SU-DHL-6 (cell line): ENCODE measurements at regions not wholly inside any gene's neighbourhood (a gene's known extent, or its start where the extent isn't known, plus 50 kb on each side); places are given as distances from the start of the nearest gene placed in this dataset.

Experiments used
- H2AFZ ChIP-seq: fragments of 200-600 bp; sonication (generic); 2 replicates; pipeline ENCODE4 v1.6.1; 2014; ENCODE audit warnings: low read depth, mild to moderate bottlenecking, moderate library complexity, mixed read lengths, antibody characterized with exemption, low read length; ENCODE audit not compliant: severe bottlenecking
- H3F3A ChIP-seq: fragments of 200-600 bp; shearing (Covaris generic); 2 replicates; pipeline ENCODE4 v1.6.0; 2016; ENCODE audit warnings: antibody characterized with exemption, mild to moderate bottlenecking; ENCODE audit not compliant: insufficient read depth
- H3K27ac ChIP-seq: fragments of 200-600 bp; sonication (generic); 2 replicates; pipeline ENCODE4 v1.5.1; 2016; ENCODE audit warnings: low read depth, mild to moderate bottlenecking, low read length, moderate library complexity, mixed read lengths
- H3K27me3 ChIP-seq: fragments of 200-600 bp; sonication (generic), shearing (Covaris generic); 2 replicates; pipeline ENCODE4 v1.6.0; 2014; ENCODE audit warnings: mild to moderate bottlenecking, low read length
- H3K36me3 ChIP-seq: fragments of 200-600 bp; sonication (generic); 2 replicates; pipeline ENCODE4 v1.6.1; 2014; ENCODE audit warnings: mild to moderate bottlenecking, low read length, mixed read lengths
- H3K4me2 ChIP-seq: fragments of 300-600, 200-600 bp; shearing (Covaris generic), sonication (generic); 2 replicates; pipeline ENCODE4 v1.6.0; 2014; ENCODE audit warnings: low read length, low read depth, mild to moderate bottlenecking; ENCODE audit not compliant: poor library complexity, severe bottlenecking
- H3K4me3 ChIP-seq: fragments of 200-600 bp; sonication (generic); 2 replicates; pipeline ENCODE4 v1.5.1; 2014; ENCODE audit warnings: antibody characterized with exemption, low read length, mild to moderate bottlenecking, mixed read lengths; ENCODE audit not compliant: insufficient read depth, poor library complexity, severe bottlenecking
- H3K79me2 ChIP-seq: fragments of 200-600 bp; sonication (generic); 2 replicates; pipeline ENCODE4 v1.6.1; 2014; ENCODE audit warnings: mild to moderate bottlenecking, low read length, moderate library complexity; ENCODE audit not compliant: insufficient read depth
- H3K9ac ChIP-seq: fragments of 200-600 bp; sonication (generic); 2 replicates; pipeline ENCODE4 v1.7.0; 2014; ENCODE audit warnings: mild to moderate bottlenecking, low read length
- H3K9me2 ChIP-seq: fragments of 200-600 bp; sonication (generic); replicated peaks from 2 replicates; pipeline ENCODE4 v1.6.1; 2014; ENCODE audit warnings: low read length; ENCODE audit not compliant: insufficient read depth
- H3K9me3 ChIP-seq: fragments of 200-600 bp; sonication (generic); 2 replicates; pipeline ENCODE4 v1.6.1; 2014; ENCODE audit warnings: low read length, mixed read lengths; ENCODE audit not compliant: insufficient read depth
- H4K20me1 ChIP-seq: fragments of 200-600 bp; sonication (generic); 2 replicates; pipeline ENCODE4 v1.6.1; 2014; ENCODE audit warnings: low read depth, mild to moderate bottlenecking, antibody characterized with exemption, low read length, moderate library complexity, mixed read lengths
- EZH2phosphoT487 ChIP-seq: fragments of 200-600 bp; sonication (generic), shearing (Covaris generic); conservative IDR thresholded peaks from 2 replicates; pipeline ENCODE4 v1.6.1; 2018; ENCODE audit warnings: mild to moderate bottlenecking, antibody characterized with exemption, low read length, moderate library complexity, mixed read lengths
- TF ChIP-seq, protein P1 (sequence below): fragments of 200-600 bp; sonication (generic); IDR thresholded peaks from one replicate; pipeline ENCODE4 v1.5.1; 2017; ENCODE audit warnings: antibody characterized with exemption, mild to moderate bottlenecking, low read length, moderate library complexity; ENCODE audit not compliant: insufficient read depth, poor library complexity, severe bottlenecking

GRCh38 chr10:60706146-60706545 lies 72.1 kb upstream of the CDK1 start:
- Histone ChIP-seq H3K27ac (no peak overlapping the region), H2AFZ (no peak overlapping the region), H3K79me2 (no peaks in the 10 kb centered on the region), H3K36me3 (no peaks in the 10 kb centered on the region), H4K20me1 (no peaks in the 10 kb centered on the region), H3K9me2 (no peaks in the 10 kb centered on the region), H3K9me3 (no peaks in the 10 kb centered on the region), H3K9ac (no peak overlapping the region), H3K4me3 (no peak overlapping the region), H3F3A (no peaks in the 10 kb centered on the region), H3K27me3 (no peaks in the 10 kb centered on the region), H3K4me2 (no peak overlapping the region)
- TF ChIP-seq EZH2phosphoT487 = no peak
- TF ChIP-seq, protein P1, sequence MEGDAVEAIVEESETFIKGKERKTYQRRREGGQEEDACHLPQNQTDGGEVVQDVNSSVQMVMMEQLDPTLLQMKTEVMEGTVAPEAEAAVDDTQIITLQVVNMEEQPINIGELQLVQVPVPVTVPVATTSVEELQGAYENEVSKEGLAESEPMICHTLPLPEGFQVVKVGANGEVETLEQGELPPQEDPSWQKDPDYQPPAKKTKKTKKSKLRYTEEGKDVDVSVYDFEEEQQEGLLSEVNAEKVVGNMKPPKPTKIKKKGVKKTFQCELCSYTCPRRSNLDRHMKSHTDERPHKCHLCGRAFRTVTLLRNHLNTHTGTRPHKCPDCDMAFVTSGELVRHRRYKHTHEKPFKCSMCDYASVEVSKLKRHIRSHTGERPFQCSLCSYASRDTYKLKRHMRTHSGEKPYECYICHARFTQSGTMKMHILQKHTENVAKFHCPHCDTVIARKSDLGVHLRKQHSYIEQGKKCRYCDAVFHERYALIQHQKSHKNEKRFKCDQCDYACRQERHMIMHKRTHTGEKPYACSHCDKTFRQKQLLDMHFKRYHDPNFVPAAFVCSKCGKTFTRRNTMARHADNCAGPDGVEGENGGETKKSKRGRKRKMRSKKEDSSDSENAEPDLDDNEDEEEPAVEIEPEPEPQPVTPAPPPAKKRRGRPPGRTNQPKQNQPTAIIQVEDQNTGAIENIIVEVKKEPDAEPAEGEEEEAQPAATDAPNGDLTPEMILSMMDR = no peak

GRCh38 chr10:60705376-60705775 lies 72.9 kb upstream of the CDK1 start:
- H3K4me3 ChIP-seq = no peak overlapping the region
- no peaks in the 10 kb centered on the region for H3K9me3 ChIP-seq
- H3K36me3 ChIP-seq = no peaks in the 10 kb centered on the region
- H3K27me3 ChIP-seq = no peaks in the 10 kb centered on the region
- no peak for TF ChIP-seq EZH2phosphoT487
- TF ChIP-seq, protein P1 = no peak
- H3K4me2 ChIP-seq = no peak overlapping the region
- no peak overlapping the region for H3K27ac ChIP-seq
- H3F3A ChIP-seq = no peaks in the 10 kb centered on the region
- H2AFZ ChIP-seq = no peak overlapping the region
- no peaks in the 10 kb centered on the region for H3K79me2 ChIP-seq
- no peaks in the 10 kb centered on the region for H4K20me1 ChIP-seq
- no peaks in the 10 kb centered on the region for H3K9me2 ChIP-seq
- H3K9ac ChIP-seq = no peak overlapping the region

DNA sequence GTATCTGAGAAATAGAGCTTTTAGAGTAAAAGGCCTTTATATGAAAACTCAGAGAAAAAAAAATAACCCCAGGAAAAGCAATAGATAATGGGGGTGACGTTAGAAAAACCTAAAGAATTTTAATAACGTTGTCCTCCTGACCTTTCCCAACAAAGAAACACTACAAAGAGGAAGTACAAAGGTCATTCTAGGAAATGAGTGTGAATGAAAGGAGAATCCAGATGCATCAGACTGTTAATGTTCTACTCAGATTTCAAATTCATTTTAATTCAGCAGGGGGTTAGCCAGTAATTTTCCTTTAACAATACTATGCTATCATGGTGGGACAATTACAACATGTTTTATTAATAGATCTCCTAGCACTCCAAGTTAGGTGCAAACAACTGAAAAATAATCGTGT lies 73.8 kb upstream of the CDK1 start:
- TF ChIP-seq, protein P1 = no peak
- TF ChIP-seq EZH2phosphoT487 = no peak
- Histone ChIP-seq H3K36me3 (no peaks in the 10 kb centered on the region), H3K9ac (no peak overlapping the region), H3K27me3 (no peaks in the 10 kb centered on the region), H3K79me2 (no peaks in the 10 kb centered on the region), H3K4me3 (no peak overlapping the region), H2AFZ (no peak overlapping the region), H4K20me1 (no peaks in the 10 kb centered on the region), H3K27ac (no peak overlapping the region), H3K9me3 (no peaks in the 10 kb centered on the region), H3K9me2 (no peaks in the 10 kb centered on the region), H3K4me2 (no peak overlapping the region), H3F3A (no peaks in the 10 kb centered on the region)
